HPDE6-E6E7 (cell line): ENCODE measurements at regions not wholly inside any gene's neighbourhood (a gene's known extent, or its start where the extent isn't known, plus 50 kb on each side); places are given as distances from the start of the nearest gene placed in this dataset.

Experiments used
- DNase-seq: peaks from one replicate; pipeline ENCODE4 v3.0.0; 2011; ENCODE audit warnings: missing footprints; ENCODE audit errors: extremely low spot score

DNA sequence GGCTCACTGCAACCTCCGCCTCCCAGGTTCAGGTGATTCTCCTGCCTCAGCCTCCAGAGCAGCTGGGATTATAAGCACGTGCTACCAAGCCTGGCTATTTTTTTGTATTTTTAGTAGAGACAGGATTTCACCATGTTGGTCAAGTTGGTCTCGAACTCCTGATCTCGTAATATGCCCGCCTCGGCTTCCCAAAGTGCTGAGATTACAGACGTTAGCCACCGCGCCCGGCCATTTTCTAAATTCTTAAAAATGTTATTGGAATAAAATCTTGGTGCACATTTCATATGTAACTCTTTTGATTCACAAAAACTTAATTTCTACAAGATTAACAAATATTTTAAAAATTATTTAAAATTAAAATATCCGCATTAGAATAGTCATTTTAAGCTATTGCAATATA is 1480.3 kb upstream of the SPRY2 start:
- DNase-seq = no peak

DNA sequence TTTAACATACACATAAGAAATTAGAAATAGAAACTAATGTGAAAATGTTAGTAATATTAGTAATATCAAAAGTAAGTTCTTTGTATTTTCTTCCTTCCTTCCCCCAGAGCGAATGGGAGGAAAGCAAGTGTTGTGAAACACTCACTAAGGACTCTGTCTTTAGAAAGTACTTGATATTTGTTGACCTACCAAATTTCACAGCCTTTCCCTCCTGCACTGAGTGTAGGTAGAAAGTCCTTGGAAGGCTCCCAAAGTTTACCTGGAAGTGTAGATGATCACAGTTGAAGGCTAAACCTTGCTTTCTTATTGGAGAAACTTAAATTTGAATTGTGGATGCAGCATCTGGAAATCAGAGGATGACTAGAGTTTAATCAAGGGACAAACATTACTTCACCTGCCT is 1459.5 kb upstream of the SPRY2 start:
- DNase-seq = no peak

DNA sequence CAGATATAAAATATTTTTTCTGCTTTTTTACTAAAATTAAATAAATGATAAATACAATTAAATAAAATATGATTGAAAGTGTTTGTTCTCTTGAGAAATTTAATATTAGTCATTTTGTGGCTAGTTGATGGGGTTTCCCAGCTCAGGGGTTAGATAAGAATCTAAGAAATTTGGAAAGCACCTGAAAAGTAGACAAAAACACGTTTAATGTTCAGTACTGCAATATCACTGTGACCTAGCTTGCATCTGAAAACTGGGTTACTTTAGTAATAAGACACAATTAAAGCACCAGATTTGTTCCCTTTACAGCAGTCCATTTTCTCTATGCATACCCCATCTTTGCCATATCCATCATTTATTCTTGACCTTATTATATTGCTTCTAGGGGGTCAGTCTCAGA is 1454.8 kb upstream of the SPRY2 start:
- no peak for DNase-seq

DNA sequence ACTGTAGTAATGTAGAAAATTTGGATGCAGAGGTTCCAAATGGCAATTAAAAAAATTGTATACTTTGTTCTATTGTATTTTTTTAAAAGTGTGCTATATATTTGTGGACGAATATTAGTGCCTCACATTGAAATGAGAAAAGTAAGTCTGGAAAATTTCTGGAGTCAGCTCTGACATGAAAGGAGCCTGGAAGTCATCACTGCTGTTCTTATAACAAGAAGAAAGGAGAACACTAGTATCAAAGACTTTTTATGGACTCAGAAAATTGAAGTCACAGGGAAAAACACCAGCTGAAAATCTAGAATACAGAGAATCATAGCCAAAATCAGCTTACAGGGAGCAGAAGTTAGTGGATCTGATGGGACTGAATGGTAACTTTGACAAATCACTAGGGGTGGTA is 1450.7 kb upstream of the SPRY2 start:
- DNase-seq = no peak

DNA sequence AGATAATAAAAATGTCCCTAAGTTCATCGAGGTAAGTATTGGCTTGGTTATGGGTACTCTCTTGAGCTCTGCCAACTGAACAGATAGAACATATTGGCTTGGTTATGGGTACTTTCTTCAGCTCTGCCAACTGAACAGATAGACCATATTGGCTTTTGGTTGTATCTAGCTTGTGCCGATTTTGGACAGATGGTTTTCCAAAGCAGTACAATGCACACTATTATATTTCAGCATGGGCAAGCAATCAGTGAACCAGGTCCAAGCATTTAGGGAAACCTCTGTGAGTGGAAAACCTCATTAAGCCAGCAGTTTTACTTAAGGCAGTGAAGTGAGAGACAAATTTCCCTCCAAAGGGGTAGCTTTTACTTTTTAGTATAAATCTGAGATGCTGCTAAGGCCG is 1440.5 kb upstream of the SPRY2 start:
- DNase-seq = no peak

DNA sequence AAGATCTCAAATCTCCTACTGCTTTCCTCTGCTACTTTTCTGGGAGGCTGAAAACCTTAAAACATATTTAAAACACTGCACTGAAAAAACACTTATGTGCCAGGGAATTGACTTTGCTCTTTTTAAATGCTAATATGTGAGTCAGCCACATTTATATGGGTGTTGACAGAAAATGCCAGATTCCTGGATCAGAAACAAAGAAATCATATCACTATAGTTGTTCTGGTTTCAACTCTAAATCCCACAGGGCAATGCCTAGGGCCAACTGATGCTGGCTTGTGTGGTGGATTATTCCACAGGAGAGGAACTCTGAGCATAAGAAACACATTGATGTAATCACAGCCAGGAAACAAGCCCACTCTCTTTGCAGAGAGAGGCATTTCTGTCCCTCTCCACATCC is 1439.0 kb upstream of the SPRY2 start:
- no peak for DNase-seq

DNA sequence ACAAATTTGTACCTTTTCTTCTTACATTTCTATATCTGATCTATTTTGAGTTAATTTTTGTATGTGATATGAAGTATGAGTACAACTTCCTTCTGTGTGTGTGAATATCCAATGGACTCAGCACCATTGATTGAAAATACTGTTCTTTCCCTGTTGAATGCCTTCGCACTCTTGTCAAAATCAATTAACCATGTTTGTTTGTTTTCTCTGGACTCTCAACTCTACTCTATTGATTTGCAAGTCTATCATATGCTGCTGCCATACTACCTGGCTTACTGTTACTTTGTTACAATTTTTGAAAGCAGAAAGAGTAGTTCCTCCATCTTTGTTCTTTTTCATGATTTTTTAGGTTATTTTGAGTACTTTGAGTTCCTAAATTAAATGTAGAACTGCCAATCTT is 1437.4 kb upstream of the SPRY2 start:
- DNase-seq = no peak

DNA sequence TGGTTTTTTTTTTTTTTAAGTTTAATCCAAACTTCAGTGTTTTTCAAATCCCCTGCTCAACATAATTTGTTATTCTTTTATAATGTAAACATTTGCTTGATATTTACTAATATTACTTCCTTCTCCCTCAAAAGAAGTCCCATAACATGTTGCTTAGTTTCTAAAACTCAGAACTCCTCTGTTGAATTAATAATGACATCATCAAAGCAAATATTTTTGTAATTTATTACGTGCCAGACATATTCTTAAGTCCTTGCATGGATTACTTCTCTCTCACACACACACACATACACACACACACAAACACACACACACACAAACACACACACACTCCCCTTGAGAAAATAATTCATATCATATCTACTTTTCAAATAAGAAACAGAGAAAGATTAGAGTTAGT is 1432.3 kb upstream of the SPRY2 start:
- DNase-seq = no peak

DNA sequence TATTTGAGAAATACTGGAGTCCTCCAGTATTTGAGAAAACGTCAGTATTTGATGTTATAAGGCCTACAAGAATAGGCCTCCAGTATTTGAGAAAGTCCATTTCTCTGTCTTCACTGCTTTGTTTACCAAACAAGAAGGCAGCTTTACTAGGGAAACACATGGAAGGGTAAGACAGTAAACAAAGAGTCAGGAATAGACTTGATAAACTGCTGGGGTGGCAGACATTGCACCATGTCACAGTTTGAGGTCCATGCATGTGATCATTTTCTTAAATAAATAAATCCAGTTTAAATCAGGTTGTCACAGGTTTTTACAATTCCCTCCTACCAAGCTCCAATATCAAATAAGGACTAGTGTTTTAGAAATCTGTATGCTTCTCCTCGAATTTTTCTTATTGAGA is 1431.0 kb upstream of the SPRY2 start:
- no peak for DNase-seq

DNA sequence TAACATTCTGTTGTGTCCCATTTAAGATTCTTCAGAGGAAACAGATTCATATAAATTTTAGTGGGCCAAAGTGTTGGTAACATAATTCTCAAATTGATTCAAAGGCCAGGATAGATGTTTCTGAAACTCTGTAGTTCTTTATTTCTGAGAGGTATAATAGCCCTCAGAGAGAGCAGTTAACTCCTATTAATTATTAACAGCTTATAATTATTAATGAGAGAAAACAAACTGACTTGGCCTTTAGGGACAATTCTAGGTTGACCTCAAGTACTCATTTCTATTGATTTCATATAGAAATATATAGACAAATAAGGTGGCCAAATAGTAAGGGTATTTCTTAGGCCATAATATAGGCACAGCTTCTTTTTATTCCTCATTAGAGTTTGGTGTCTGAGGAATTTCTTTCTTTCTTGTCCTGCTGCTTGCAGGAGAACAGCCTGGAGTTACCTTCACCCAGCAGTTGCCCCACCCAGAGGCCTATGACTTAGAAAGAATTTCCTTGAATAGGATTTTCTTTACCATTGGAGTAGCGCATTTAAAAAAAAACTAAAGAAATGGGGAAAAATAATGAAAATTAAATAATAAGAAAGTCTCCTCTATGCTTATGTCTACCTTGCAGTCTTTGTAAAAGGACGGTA is 1430.1 kb upstream of the SPRY2 start:
- no peak for DNase-seq

DNA sequence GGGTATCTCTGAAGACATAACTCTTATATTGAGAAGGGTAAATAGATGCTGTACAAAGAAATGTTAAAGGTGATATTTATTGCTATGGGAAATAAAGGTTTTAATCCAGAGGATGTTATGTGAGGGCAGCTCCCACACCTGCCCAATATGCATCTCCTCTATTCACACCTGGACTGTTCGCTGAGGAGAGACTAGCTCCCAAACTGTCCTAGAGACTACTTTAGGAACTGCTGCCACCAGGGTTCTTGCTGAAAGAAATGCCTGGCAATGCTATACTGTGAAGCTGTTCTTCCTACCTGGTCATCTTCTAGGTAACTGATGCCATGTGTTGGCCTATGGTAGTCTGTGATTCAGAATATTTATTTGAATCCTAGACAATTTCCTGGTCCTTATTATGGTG is 1421.5 kb upstream of the SPRY2 start:
- no peak for DNase-seq

DNA sequence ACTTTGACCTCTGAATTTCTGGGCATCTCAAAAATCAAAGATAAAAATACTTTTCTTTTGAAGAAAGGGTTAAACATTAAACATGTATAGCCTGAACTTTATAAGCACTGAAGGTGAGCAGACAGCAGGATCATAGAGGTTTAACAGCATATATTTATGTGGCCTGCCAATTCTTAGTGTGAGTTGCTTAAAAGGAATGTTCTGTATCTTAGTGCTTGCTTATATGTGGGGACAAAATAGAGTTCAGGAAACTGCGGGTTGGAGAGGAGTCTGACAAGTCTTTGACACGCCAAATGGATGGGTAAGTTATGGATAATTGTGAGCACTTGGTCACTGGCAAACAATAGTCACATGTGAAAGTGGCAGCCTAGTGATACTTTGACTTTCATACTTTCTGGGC is 1419.4 kb upstream of the SPRY2 start:
- no peak for DNase-seq

DNA sequence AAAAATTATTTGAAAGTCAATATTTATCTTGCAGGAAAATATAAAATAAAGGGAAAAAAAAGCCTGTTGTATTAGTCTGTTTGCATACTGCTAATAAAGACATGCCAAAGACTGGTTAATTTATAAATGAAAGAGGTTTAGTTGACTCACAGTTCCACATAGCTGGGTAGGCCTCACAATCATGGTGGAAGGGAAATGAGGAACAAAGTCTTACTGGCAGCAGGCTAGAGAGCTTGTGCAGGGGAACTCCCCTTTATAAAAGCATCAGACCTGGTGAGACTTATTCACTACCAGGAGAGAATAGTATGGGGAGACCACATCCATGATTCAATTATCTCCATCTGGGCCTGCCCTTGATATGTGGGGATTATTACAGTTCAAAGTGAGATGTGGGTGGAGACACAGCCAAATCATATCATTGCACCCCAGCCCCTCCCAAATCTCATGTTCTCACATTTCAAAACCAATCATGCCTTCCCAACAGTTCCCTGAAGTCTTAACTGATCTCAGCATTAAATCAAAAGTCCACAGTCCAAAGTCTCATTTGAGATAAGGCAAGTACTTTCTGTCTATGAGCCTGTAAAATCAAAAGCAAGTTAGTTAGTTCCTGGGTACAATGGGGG is 1416.5 kb upstream of the SPRY2 start:
- DNase-seq = no peak

DNA sequence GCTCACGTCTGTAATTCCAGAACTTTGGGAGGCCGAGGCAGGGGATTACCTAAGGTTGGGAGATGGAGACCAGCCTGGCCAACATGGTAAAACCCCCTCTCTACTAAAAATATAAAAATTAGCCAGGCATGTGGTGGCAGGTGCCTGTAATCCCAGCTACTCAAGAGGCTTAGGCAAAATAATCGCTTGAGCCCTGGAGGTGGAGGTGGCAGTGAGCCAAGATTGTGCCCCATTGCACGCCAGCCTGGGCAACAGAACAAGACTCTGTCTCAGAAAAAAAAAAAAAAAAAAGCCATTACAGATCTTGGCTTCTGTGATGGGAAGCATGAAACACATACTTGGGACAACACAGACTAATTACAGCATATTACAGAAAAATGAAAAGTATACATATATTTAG is 1404.5 kb upstream of the SPRY2 start:
- DNase-seq = no peak

DNA sequence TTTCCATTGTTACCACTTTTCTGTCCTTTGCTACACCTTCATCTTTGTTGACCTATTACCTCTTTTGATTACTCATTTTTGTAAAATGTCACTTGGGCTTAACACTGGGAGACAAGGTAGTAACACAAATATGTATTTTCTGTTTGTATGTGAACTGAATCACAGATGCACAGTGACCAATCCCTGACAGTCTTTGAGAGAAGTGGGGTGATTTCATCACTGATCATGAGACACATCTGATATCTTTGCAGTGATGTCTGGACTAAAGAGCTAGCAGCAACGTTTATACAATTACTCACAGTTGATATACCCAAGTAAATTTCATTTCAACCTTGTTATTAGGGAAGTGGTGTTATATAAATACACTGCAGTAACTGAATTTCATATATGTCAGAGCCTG is 1397.4 kb upstream of the SPRY2 start:
- DNase-seq = peak; percentile 40

DNA sequence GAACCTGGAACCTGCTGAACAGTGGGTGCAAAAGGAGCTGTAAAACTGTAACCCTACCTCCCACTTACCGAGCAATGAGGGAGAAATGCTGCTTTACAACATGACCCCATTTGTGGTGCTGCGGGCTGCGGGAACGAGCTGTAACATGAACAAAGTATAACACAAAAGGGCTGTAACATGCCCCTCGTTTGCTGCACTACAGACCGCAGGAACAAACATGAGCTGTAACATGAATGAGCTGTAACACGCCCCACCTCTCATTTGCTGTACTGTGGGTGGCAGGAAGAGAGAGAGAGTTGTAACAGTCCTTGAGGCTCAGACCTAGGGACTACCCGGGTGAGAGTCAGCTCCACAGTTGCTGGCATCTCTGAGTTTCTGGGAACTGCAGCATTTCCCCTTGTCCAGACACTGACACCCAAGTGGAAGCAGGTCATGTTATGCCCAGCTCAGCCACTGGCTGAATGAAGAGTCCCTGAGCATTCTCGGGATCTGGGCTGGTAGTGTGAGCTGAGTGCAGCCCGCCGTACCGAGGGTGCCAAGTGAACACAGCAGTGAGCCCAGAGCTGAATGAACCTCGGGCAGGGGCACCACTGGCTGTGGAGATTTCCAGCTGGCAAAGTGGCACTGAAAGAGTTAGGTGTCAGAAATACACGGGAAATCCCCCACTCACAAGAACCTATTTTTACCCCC is 1385.3 kb upstream of the SPRY2 start:
- peak; percentile 25 for DNase-seq

DNA sequence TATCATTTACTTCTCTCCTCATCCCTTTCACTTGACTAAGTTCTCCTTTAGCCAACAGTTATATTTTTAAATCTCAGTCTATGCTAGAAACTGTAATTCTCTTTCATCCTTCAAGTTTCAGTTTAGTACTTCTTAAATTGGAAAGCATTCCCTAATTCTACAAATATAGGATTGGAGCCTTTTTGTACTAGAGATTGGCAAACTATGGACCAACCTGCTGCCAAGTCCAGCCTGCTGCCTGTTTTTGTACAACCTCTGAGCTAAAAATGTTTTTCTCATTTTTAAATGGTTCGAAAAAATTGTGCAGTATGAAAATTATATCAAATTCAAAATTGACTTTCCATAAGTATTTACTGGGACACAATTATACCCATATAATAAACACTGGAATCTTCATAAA is 1381.5 kb upstream of the SPRY2 start:
- no peak for DNase-seq

DNA sequence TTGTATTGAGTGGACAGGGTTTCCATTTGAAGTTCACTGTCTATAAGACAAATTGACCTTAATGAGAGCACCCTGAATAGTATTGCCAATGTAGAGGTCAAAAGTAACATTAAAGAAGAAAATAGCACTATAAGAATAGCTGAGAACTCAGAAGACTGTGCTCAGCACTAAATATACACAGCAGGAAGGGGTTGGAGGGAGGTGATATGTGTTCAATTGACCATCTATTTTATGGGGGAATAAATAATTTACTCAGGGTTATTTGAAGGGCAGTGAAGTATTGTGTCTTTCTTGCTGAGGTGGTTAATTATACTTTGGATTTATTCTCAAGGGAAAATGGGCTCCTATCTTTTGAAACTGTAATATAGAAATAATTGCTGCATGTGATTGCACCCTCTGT is 1380.5 kb upstream of the SPRY2 start:
- no peak for DNase-seq

DNA sequence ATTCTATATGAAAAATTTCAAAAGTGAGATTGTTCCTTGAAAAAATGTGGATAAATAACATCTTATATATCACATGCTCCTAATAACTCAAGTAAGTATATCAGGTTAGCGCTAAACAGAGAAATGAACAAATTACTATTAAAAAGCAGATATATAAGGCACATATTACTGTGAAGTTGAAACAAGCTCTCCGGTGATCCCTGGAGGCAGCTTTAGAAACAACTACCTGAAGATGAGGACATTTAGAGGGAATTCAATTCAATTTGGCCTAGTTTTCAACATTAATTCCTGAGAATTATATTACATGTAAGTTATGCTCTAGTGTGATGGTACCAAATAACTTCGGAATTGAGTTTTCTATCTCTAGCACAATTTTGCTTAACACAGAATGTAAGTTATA is 1373.6 kb upstream of the SPRY2 start:
- no peak for DNase-seq

DNA sequence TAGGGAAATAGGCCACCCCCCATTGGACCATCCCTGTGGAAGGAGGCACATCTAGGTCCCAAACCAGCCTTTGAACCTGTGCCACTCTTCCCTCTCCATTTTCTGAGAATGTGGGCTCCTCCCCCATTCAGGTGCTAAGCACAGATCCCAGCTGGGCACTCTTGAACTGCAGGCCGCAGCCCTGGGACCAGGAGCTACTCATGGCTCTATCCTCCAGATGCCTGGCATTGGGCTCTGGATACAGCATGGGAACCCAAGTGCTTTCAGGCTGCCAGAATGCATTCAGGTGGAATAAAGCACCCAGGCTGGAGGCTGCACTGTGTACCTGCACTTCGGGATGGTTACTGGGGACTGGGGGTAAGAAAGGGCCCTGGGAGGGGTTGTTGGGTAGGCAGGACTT is 1372.3 kb upstream of the SPRY2 start:
- DNase-seq = no peak

DNA sequence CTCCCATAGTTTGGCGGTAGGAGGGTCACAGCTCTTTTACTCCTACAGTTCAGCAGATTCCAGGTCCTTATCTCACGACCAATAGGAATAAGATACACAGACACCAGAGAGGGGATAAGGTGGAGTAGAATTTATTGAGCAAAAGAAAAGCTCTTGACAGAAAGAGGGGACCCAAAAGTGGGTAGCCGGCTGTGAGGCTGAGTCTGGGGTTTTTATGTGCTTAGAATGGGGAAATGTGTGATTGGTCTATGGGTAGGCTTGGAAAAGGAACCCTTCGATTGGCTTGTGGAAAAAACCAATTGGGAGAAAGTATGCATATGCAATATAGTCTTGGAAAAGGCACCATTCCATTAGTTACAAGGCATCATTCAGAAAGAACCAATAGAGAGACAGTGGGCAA is 1356.9 kb upstream of the SPRY2 start:
- DNase-seq = no peak

DNA sequence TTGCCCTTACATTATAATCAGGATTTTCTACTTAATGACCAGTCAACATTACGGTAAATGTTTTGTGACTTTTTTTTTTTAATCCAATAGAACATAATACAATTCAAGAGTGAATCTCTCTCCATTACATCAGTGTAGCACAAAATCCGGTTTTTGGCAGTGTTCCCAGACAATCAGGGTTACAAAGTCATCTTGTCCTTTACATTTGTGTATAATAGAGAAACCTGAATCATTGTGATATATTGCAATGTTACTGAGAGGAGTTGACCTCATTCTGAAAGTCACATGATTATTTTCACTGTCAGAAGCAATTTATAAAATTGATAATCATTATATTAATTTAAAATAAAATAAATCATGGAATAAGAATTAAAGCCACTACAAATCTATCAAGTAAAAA is 1346.0 kb upstream of the SPRY2 start:
- no peak for DNase-seq

DNA sequence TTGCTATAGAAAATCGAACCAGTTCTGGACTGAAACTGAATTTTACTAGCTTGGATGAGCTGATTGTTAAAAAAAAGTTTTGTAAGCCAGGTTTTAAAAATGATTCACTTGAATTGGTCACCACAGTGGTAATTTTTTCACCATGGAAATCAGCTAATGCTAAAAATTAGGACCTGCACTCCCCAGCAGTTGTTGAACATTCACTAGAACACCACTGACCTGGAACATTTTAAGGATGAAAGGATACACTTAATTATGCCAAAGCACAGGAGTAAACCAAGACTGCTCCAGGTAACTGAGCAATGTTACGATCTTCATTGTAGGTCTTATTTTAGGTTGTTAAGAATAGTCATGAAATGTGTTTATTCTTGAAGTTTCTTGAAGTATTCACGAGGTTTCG is 1342.6 kb upstream of the SPRY2 start:
- DNase-seq = no peak
